ENCODE measurements at regions not wholly inside any gene's neighbourhood (a gene's known extent, or its start where the extent isn't known, plus 50 kb on each side); places are given as distances from the start of the nearest gene placed in this dataset.

- H3K14ac ChIP-seq (ENCODE audit: insufficient read depth, low read length): no peak overlapping the region; the same call in 1 of the 2 replicates
- H2BK120ac ChIP-seq (ENCODE audit: low read depth, low read length, poor library complexity, severe bottlenecking): no peak overlapping the region
- H3K36me3 Mint-ChIP-seq (ENCODE audit: insufficient read depth in 1 of 3, low read depth in 3 of 3): no peaks in the 10 kb centered on the region
- no peak overlapping the region for H3K18ac ChIP-seq (ENCODE audit: insufficient read length, low read depth, low read length)
- H3T11ph ChIP-seq (ENCODE audit: low read length): no peak overlapping the region
- H4K5ac ChIP-seq (ENCODE audit: insufficient read length, low read depth, low read length): no peak overlapping the region
- H3K79me2 ChIP-seq (ENCODE audit: insufficient read depth, low read length): no peaks in the 10 kb centered on the region
- H3K27me3 ChIP-seq (ENCODE audit: insufficient read depth, low read length): peaks cover 4% of the 10 kb centered on the region; the same call in 1 of the 2 replicates
- no peak overlapping the region for H4K8ac ChIP-seq (replicated peaks; ENCODE audit: insufficient read length, low read depth, low read length)
- H3K4me3 Mint-ChIP-seq: no peak overlapping the region
- no peaks in the 10 kb centered on the region for H3K9me3 ChIP-seq (ENCODE audit: control insufficient read depth, low read depth, low read length)
- H3K23me2 ChIP-seq (ENCODE audit: insufficient read length, low read depth, low read length, poor library complexity, severe bottlenecking): no peaks in the 10 kb centered on the region
- H3K27ac ChIP-seq (ENCODE audit: insufficient read length, low read depth, low read length): no peak overlapping the region
- no peaks in the 10 kb centered on the region for H3K9me3 Mint-ChIP-seq
- H2BK12ac ChIP-seq (ENCODE audit: insufficient read length, low read depth, low read length): no peak overlapping the region
- H2AFZ ChIP-seq (ENCODE audit: low read length): no peak overlapping the region
- no peaks in the 10 kb centered on the region for H4K20me1 ChIP-seq (ENCODE audit: control insufficient read depth, insufficient read depth, insufficient read length)
- no peak overlapping the region for H2BK15ac ChIP-seq (ENCODE audit: low read depth, low read length)
- no peak overlapping the region for H3K4me2 ChIP-seq (ENCODE audit: insufficient read depth, insufficient read length, low read length)
- H3K4ac ChIP-seq (ENCODE audit: low read depth, low read length): no peak overlapping the region
- H3K79me1 ChIP-seq (ENCODE audit: insufficient read depth, low read depth, low read length, poor library complexity, severe bottlenecking): no peaks in the 10 kb centered on the region
- no peak for DNase-seq
- H4K91ac ChIP-seq (ENCODE audit: insufficient read length, low read depth, low read length): no peak overlapping the region
- no peak overlapping the region for H3K9ac ChIP-seq (ENCODE audit: extremely low read depth, insufficient read length, low read length)
- H3K27ac Mint-ChIP-seq: no peak overlapping the region
- no peak overlapping the region for H3K56ac ChIP-seq (ENCODE audit: insufficient read length, low read depth, low read length)
- H3K4me1 Mint-ChIP-seq: peaks cover 3 to 4% of the 10 kb centered on the region in 2 experiments; a peak in 2 of 4 replicates
- no peak overlapping the region for H2BK5ac ChIP-seq (ENCODE audit: insufficient read length, low read length)
- TF ChIP-seq CTCF (conservative IDR thresholded peaks at IDR 0.05): no peak
- H2AK5ac ChIP-seq (ENCODE audit: insufficient read length, low read length): no peak overlapping the region
- H2BK20ac ChIP-seq (ENCODE audit: low read depth, low read length, poor library complexity, severe bottlenecking): no peak overlapping the region
- WGBS (ENCODE audit: extremely low coverage, insufficient read length, low lambda C conversion rate): no CpG with 5 or more reads among the region's 5 CpGs
- no peak overlapping the region for H3K23ac ChIP-seq (ENCODE audit: insufficient read length, low read depth, low read length)
- H3K27me3 Mint-ChIP-seq (ENCODE audit: low read depth): peaks cover 66% of the 10 kb centered on the region
- no peaks in the 10 kb centered on the region for H3K4me1 ChIP-seq (ENCODE audit: insufficient read depth, low read length)
Measured at GRCh38 chr5:130277002-130277401, 372.7 kb downstream of the CHSY3 start.
